Stomach (tissue), 4 donors: ENCODE measurements at regions not wholly inside any gene's neighbourhood (a gene's known extent, or its start where the extent isn't known, plus 50 kb on each side); places are given as distances from the start of the nearest gene placed in this dataset.

ENCODE experiments used
- CTCF ChIP-seq, 7 experiments: fragments of 450-650 bp in 4 of 7; fragments of 200-600 bp in 3 of 7; sonication (generic) in 3 of 7; IDR thresholded peaks; one replicate each; pipeline ENCODE4 v1.5.1; 2016 to 2019; ENCODE audit warnings: antibody characterized with exemption in 7 of 7, control low read depth in 2 of 7, mild to moderate bottlenecking in 1 of 7
- EP300 ChIP-seq: sonication (generic); formaldehyde crosslinking; IDR thresholded peaks from one replicate; pipeline ENCODE4 v1.6.1; 2017; ENCODE audit warnings: antibody characterized with exemption
- POLR2A ChIP-seq, 4 donors: fragments of 450-650 bp; IDR thresholded peaks; one replicate each; pipeline ENCODE4 v1.6.1; 2016; ENCODE audit warnings: antibody characterized with exemption in 4 of 4, control low read depth in 2 of 4, mild to moderate bottlenecking in 1 of 4, moderate library complexity in 1 of 4

GRCh38 chr6:40876336-40876735 lies 162.7 kb downstream of the UNC5CL start:
- TF ChIP-seq POLR2A (IDR thresholded peaks at IDR 0.05) (no peak), CTCF (IDR thresholded peaks at IDR 0.05) (no peak), EP300 (no peak)
